GM19351 (cell line): ENCODE measurements at regions not wholly inside any gene's neighbourhood (a gene's known extent, or its start where the extent isn't known, plus 50 kb on each side); places are given as distances from the start of the nearest gene placed in this dataset.

Source experiments
- ATAC-seq: cut with Tn5 transposase; IDR thresholded peaks from one replicate; pipeline ENCODE4 v1.9.1; 2021; ENCODE audit warnings: mild to moderate bottlenecking, moderate library complexity; ENCODE audit not compliant: unreplicated experiment

- ATAC-seq: no peak
These were observed 349.1 kb upstream of the PTPRD start for GRCh38 chr9:10961883-10962282.

- ATAC-seq: no peak
These were observed 370.4 kb upstream of the PTPRD start for GRCh38 chr9:10983251-10983650.

- ATAC-seq: no peak
These were observed 386.8 kb upstream of the PTPRD start for GRCh38 chr9:10999646-11000045.

- ATAC-seq: no peak
These were observed 388.7 kb upstream of the PTPRD start for GRCh38 chr9:11001546-11001945.

- no peak for ATAC-seq
These were observed 389.9 kb upstream of the PTPRD start for GRCh38 chr9:11002705-11003104.

GRCh38 chr9:11003836-11004235, 391.0 kb upstream of the PTPRD start:
- ATAC-seq: no peak

- ATAC-seq: no peak
These were observed 398.9 kb upstream of the PTPRD start for GRCh38 chr9:11011696-11012095.

GRCh38 chr9:11016081-11016480, 403.3 kb upstream of the PTPRD start:
- ATAC-seq: no peak

GRCh38 chr9:11023201-11023600, 410.4 kb upstream of the PTPRD start:
- ATAC-seq: no peak

- ATAC-seq: no peak
These were observed 413.0 kb upstream of the PTPRD start for GRCh38 chr9:11025775-11026174.

- no peak for ATAC-seq
These were observed 425.6 kb upstream of the PTPRD start for GRCh38 chr9:11038366-11038765.

GRCh38 chr9:11039006-11039405, 426.2 kb upstream of the PTPRD start:
- ATAC-seq: no peak

- no peak for ATAC-seq
These were observed 432.8 kb upstream of the PTPRD start for GRCh38 chr9:11045589-11045988.

GRCh38 chr9:11063263-11063662, 450.5 kb upstream of the PTPRD start:
- ATAC-seq: no peak

GRCh38 chr9:11064909-11065308, 452.1 kb upstream of the PTPRD start:
- no peak for ATAC-seq

GRCh38 chr9:11072176-11072575, 459.4 kb upstream of the PTPRD start:
- ATAC-seq: no peak

- ATAC-seq: no peak
These were observed 473.8 kb upstream of the PTPRD start for GRCh38 chr9:11086561-11086960.

GRCh38 chr9:11088821-11089374, 476.1 kb upstream of the PTPRD start:
- ATAC-seq: no peak

GRCh38 chr9:11092974-11093373, 480.2 kb upstream of the PTPRD start:
- no peak for ATAC-seq

GRCh38 chr9:11097020-11097419, 484.2 kb upstream of the PTPRD start:
- no peak for ATAC-seq

GRCh38 chr9:11103525-11103924, 490.7 kb upstream of the PTPRD start:
- no peak for ATAC-seq

GRCh38 chr9:11107196-11107595, 494.4 kb upstream of the PTPRD start:
- no peak for ATAC-seq

- no peak for ATAC-seq
These were observed 515.4 kb upstream of the PTPRD start for GRCh38 chr9:11128156-11128555.

GRCh38 chr9:11135851-11136250, 523.0 kb upstream of the PTPRD start:
- no peak for ATAC-seq
